ENCODE measurements at regions not wholly inside any gene's neighbourhood (a gene's known extent, or its start where the extent isn't known, plus 50 kb on each side); places are given as distances from the start of the nearest gene placed in this dataset.

DNA sequence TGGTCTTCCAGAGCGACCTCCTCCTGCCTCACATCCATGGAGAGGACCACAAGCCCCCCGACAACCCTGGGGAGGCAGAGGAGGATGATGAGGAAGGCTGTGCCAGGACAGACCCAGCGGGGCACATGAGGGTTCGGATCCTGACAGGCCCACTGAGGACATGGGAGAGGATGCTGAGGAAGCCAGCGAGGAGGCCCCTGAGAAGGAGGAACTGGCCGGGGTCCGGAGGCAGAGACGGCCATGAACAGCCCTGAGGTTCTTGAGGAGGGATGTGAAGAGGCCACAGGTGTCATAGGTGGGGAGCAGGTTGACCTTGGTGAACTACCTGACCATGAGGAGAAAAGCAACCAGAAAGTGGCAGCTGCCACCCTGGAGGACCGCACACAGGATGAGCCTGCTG is 54.9 kb upstream of the WNT7A start:
- FAIRE-seq (no peak), DNase-seq (ENCODE audit: insufficient read length, low spot score) (no peak)
- TF ChIP-seq POLR2AphosphoS5 (IDR thresholded peaks at IDR 0.05; ENCODE audit: low read depth, low read length), result no peak
- TF ChIP-seq POLR2A (IDR thresholded peaks at IDR 0.05; ENCODE audit: low read depth, low read length), result no peak
- no peak for TF ChIP-seq SPI1 (IDR thresholded peaks at IDR 0.05; ENCODE audit: low read depth, low read length)
- no peak for TF ChIP-seq POU2F2 (IDR thresholded peaks at IDR 0.05; ENCODE audit: low read depth, low read length)
- TF ChIP-seq TAF1 (IDR thresholded peaks at IDR 0.05; ENCODE audit: low read depth, low read length), result no peak
- no peak for TF ChIP-seq PAX5 (IDR thresholded peaks at IDR 0.05; ENCODE audit: insufficient read depth, low read length, severe bottlenecking)

DNA sequence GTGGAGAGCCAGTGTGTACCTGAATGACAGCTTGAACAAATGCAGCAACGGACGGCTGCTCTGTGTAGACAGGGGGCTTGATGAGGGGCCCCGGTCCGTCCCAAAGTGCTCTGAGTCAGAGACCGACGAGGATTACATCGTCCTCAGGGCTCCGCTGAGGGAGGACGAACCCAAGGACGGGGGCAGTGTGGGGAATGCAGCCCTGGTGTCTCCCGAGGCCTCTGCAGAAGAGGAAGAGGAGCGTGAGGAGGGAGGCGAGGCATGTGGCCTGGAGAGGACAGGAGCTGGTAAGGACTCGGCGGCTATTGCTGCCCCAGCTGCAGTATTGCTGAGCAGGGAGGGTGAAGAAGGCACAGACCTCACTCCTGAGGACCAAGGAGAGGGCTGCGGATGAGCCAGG is 54.4 kb upstream of the WNT7A start:
- DNase-seq (ENCODE audit: insufficient read length, low spot score) (no peak), FAIRE-seq (no peak)
- TF ChIP-seq POU2F2 (IDR thresholded peaks at IDR 0.05; ENCODE audit: low read depth, low read length), result no peak
- TF ChIP-seq SPI1 (IDR thresholded peaks at IDR 0.05; ENCODE audit: low read depth, low read length), result no peak
- no peak for TF ChIP-seq TAF1 (IDR thresholded peaks at IDR 0.05; ENCODE audit: low read depth, low read length)
- no peak for TF ChIP-seq PAX5 (IDR thresholded peaks at IDR 0.05; ENCODE audit: insufficient read depth, low read length, severe bottlenecking)
- no peak for TF ChIP-seq POLR2A (IDR thresholded peaks at IDR 0.05; ENCODE audit: low read depth, low read length)
- TF ChIP-seq POLR2AphosphoS5 (IDR thresholded peaks at IDR 0.05; ENCODE audit: low read depth, low read length), result no peak

DNA sequence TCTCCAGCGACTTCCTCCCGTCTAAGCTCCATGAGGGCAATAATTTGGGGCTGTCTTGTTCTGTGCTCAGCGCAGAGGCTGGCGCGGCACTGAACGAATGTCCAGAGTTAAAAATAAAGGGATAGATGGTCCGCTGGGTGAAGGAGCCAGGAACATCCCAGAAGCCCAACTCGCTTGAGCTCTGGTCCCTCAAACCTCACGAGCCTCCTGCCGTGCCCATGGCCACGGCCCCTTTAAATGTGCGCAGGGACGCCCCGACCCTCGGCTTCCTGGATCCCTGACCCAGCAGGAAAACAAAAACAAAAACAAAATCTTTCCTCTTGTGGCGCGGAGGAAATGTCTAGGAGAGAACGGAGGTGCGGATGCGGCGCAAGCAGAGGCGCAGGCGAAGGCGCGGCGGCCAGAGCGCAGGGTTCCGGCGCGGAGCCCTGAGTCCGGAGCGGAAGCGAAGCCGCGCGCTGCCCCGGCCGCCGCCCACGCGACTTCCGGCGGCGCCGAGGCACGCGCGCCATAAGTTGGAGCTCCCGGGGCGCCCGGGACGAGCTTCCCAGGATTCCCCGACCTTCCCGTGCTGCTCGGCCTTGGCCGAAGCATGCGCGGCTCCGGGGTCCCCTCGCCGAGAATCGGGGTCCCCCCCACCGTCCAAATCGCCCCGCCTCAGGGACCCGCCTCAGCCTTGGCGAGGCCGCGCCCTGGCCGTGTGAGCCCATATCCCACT is 52.9 kb upstream of the WNT7A start:
- TF ChIP-seq PAX5 (IDR thresholded peaks at IDR 0.05; ENCODE audit: insufficient read depth, low read length, severe bottlenecking) (no peak), POLR2A (IDR thresholded peaks at IDR 0.05; ENCODE audit: low read depth, low read length) (no peak), TAF1 (IDR thresholded peaks at IDR 0.05; ENCODE audit: low read depth, low read length) (no peak), SPI1 (IDR thresholded peaks at IDR 0.05; ENCODE audit: low read depth, low read length) (no peak), POU2F2 (IDR thresholded peaks at IDR 0.05; ENCODE audit: low read depth, low read length) (no peak), POLR2AphosphoS5 (IDR thresholded peaks at IDR 0.05; ENCODE audit: low read depth, low read length) (no peak)
- DNase-seq (ENCODE audit: insufficient read length, low spot score), result no peak
- FAIRE-seq, result no peak

DNA sequence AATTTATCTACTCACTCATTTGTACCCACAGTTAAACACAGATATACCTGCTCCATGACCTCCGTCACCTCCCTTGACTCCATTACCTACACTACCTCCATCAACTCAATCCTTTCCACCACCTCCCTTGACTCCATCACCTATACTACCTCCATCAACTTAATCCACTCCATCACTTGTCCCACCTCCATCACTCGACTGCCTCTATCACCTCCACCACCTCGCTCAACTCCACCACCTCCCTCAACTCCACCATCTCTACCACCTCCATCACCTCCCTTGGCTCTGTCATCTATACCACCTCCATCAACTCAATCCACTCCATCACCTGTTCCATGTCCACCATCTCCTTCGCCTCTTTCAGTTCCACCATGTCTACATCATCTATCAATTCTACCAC is 51.3 kb upstream of the WNT7A start:
- DNase-seq (ENCODE audit: insufficient read length, low spot score) (no peak), FAIRE-seq (no peak)
- TF ChIP-seq POU2F2 (IDR thresholded peaks at IDR 0.05; ENCODE audit: low read depth, low read length) (no peak), TAF1 (IDR thresholded peaks at IDR 0.05; ENCODE audit: low read depth, low read length) (no peak), POLR2AphosphoS5 (IDR thresholded peaks at IDR 0.05; ENCODE audit: low read depth, low read length) (no peak), POLR2A (IDR thresholded peaks at IDR 0.05; ENCODE audit: low read depth, low read length) (no peak), SPI1 (IDR thresholded peaks at IDR 0.05; ENCODE audit: low read depth, low read length) (no peak), PAX5 (IDR thresholded peaks at IDR 0.05; ENCODE audit: insufficient read depth, low read length, severe bottlenecking) (no peak)
